Left colon (tissue), 2 donors: ENCODE measurements at regions not wholly inside any gene's neighbourhood (a gene's known extent, or its start where the extent isn't known, plus 50 kb on each side); places are given as distances from the start of the nearest gene placed in this dataset.
"Not testable (repeated sequence)": the region's sequence is repeated elsewhere in the genome, so short reads cannot be mapped to it uniquely, and the experiment has no call there.

Source experiments
- ATAC-seq: fragments of 200-7000 bp; cut with Tn5 transposase; one replicate; pipeline ENCODE4 v1.9.1; 2020; ENCODE audit warnings: mild to moderate bottlenecking, moderate library complexity
- DNase-seq, 2 donors: peaks; one replicate each; pipeline ENCODE4 v3.0.0-alpha.2; 2020
- intact Hi-C, 2 donors: fragments of 100-400 bp; cut with DNase I in 1 of 2; cut with micrococcal nuclease in 1 of 2; formaldehyde crosslinking; loops; one replicate each; pipeline versions ENCODE4 v1.11.2 to v1.14.0; 2022; cut with DNase I, micrococcal nuclease
- donor health status: DM: no; HTN: no; CAD: no.
- donor health status: DM: yes; HTN: yes; CAD: no.

DNA sequence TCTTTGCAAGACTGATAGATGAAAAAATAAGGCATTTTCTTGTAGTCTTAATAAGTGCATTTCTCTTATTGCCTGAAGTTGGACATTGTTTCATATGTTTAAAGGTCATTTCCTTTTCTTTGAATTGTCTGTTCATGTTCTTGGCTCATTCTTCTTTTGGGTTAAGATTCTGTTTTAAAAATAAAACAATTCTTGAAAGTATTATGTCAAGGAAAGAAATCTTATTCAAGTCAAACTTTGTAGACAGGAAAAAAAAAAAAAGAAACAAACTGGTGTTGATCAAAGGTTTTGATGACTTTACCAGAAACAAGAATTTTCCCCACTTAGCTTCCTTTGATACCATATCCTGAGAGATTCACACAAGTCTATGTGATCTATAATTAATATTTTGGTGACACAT lies 132.9 kb upstream of the AADACL2 start:
- intact Hi-C loops: no loop called here
- no peak for ATAC-seq

DNA sequence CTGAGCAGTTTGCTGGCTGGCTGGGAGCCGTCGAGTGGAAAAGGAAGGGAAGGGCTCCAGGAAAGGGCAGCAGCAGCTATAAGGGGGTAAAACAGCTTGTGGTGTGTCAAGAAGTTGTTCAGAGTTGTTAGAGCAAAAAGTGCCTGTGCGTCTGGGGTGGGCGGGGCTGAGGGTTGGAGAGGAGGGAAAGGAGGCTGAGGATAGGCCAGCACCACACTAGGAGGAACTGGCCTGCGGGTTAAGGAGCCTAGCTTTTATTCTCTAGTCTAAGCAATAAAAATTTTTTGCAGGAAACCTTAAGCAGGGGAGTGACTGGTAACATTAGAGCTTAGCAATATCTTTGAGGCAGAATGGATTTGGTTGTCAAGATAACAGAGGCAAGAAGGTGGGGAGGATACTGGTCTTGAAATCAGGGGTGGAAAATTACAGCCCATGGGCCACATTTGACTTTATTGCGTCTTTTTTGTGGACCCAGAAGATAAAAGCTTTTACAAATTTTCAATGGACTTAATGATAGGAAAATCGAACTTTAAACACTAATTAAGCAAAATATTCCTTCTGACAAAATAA lies 134.5 kb upstream of the AADACL2 start:
- intact Hi-C loops: no loop called here
- DNase-seq (no peak), ATAC-seq (no peak)

More for the DNA sequence above, 132.9 kb upstream of the AADACL2 start:
- DNase-seq: no peak

DNA sequence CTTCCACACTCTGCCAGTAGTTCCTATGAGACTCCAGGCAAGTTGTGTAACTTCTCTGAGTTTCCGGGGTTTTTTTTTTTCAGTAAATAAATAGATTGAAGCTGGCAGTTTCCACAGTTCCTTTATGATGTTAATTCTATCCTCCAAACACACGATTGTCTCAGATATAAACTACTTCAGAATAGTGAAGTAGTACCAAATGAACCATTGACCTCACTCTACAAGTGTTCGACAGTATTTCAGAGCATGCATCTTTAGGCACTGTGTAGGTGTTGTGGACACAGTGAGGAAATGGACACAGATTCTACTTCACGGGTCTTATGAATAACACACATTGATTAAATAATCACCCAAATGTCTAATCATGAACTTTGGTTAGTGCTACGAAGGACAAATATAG lies 136.1 kb upstream of the IGSF10 start:
- DNase-seq: no peak
- intact Hi-C loops: no loop called here
- ATAC-seq: no peak

DNA sequence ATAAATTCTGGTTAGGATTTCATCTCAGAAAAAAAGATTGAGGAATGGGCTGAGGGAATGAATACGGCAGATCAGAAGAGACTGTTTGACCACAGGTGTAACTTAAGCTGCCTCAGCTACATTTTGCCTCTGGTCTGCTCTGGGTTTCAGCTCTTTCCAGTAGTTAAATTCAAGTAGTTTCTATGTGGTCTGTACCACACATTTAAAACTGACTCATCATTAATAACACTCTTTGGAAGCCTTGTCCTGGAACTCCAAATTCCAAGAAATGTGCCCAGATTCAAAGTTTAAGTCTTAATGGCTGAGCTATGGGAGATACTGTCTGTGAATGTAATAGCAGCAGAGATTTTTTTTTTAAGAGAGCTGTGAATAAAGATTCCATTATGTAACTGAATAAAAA lies 133.1 kb upstream of the IGSF10 start:
- no peak for DNase-seq
- no peak for ATAC-seq
- intact Hi-C loops: no loop called here

DNA sequence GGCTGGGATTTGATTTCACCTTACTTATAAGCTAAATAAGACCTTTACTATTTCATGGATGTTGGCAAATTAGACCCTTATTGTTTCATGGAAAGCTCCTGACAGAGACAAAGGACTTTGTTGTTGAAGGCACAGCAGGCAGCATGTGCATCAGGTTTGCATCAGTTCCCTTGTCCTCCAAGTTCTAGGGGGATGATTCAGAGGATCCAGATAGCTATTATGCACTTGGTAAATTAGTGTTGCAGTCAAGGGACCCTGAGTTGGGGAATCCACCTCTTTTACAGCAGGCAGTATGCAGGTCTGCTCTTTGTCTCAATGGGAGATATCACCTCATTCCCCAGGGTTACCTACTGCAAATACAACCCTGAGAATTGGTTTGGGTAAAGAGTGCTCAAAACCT lies 131.4 kb upstream of the IGSF10 start:
- DNase-seq (no peak), ATAC-seq (no peak)
- intact Hi-C loops: no loop called here

DNA sequence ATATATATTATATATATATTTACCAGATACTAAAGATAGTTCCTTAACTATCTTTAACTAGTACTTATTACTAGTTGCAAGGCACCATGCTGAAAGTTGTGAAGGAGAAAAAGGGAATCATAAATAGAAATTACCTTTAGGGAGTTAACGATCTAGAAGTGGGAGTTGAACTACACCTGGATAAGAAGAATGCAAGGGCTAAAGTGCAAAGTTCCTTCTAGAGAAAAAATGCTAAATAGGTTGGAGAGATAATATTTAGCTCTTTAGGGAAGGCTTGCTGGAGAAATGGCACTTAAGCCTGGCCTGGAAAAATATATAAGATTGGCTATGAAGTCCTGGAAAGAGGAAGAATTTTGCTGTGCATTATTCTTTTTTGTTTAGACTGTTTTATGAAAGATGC lies 130.6 kb upstream of the IGSF10 start:
- intact Hi-C loops: no loop called here
- DNase-seq: no peak
- no peak for ATAC-seq

DNA sequence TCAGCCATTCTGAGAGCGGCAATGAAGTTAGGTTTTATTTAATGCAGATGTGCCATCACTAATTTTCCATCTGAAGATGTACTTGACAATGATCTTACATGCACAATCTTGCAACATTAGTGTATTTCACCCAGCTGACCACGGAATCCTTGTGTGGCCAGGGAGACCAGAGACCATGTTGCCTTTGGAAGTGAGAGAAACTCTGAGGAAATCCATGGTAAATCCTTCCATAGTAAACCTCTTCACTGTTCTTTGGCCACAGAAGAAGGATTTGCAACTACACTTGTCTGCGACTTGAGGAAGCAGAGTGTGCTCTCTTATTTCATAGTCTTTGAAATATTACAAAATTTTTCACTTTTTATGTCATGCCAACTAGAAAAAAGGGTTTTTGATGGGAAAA lies 128.4 kb upstream of the IGSF10 start:
- ATAC-seq: no peak
- no peak for DNase-seq
- intact Hi-C loops: no loop called here

DNA sequence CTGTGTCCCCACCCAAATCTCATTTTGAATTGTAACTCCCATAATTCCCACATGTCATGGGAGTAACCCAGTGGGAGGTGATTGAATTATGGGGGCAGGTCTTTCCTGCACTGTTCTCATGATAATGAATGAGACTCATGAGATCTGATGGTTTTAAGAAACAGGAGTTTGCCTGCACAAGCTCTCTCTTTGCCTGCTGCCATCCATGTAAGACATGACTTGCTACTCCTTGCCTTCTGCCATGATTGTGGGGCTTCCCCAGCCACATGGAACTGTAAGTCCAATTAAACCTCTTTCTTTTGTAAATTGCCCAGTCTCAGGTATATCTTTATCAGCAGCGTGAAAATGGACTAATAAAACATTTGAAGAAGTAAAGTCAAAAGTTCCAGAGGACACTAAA lies 126.8 kb upstream of the IGSF10 start:
- DNase-seq, ATAC-seq, intact Hi-C loops: not testable (repeated sequence)

DNA sequence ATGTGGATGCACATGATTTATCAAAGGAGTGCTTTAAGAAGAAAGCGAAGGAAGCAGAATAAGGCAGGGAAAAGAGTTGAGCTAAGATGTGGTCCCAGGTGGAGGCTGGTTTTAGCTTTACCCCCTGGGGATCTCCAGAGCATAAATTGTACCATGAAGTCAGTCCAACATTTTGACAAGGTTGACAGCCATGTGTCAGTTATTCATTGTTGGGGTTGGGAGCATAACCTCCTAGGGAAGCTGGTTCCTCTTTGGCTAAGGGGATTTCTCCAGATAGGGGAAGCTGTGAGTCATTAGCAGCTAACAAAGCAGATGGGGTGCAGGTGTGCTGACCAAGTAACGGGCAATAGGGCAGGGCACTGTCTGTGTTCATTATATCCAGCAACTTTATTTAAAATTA lies 123.7 kb upstream of the IGSF10 start:
- intact Hi-C loops: no loop called here
- no peak for ATAC-seq
- no peak for DNase-seq

DNA sequence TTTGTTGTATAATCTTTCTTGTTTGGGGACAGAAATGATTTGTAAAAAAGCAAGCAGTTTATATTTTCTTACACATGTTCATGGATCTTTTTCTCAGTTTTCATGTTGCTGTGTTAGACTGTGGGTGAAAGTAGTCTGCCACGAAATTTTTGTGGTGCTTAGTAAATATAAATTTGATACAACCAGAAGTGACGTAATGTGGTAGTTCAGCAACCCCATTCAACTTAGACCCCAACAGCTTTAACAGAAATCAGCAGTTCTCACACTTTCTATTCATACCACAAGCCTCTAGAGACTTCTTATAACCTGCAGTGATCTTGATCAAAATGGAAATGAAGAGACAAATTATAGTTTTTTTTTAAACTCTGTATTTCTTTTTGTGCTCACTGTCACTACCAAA lies 120.2 kb upstream of the IGSF10 start:
- intact Hi-C loops: no loop called here
- ATAC-seq (no peak), DNase-seq (no peak)

DNA sequence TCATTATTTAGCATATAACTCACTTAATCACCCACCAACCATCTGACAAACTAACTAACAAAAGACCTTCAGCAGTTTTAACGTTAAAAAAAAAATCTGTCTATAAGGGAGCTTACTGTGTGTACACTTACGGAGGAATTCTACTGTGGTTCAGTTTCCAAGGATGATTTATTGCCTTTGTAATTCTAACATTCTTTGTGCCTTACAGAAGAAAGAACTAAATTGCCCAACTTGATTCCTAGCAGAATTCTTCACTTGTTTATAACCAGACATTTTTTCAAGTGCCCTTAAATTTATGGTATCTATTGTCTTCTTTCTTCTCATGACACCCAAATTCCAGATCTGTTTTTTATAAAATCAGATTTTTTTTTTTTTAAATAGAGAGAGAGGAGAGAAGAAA lies 119.7 kb upstream of the IGSF10 start:
- intact Hi-C loops: no loop called here
- no peak for DNase-seq

DNA sequence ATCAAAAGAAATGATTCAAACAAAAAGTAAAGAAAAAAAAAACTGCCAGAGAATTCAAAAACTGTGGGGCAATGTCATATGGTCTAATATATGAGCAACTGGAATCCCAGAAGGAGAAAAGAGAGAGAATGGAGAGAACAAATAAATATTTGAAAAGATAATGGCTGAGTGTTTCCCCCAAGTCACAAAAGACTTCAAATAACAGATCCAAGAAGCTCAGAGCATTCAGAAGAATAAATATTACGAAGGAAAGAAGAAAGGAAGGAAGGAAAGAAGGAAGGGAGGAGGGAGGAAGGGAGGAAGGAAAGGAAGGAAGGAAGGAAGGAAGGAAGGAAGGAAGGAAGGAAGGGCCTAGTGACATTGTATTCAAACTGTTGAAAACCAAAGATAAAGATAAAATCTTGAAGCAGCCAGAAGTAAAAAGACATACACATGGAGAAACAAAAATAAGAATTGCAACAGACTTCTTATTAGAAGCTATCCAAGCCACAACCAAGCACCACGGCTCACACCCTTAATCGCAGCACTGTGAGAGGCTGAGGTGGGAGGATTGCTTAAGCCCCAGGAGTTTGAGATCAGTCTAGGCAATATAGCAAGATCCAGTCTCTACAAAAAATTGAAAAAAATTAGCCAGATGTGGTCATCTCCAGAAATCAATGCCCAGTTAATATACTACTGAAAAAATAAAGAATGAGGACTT lies 118.9 kb upstream of the IGSF10 start:
- ATAC-seq: no peak
- intact Hi-C loops: no loop called here

More for the DNA sequence above, 119.7 kb upstream of the IGSF10 start:
- ATAC-seq: no peak

DNA sequence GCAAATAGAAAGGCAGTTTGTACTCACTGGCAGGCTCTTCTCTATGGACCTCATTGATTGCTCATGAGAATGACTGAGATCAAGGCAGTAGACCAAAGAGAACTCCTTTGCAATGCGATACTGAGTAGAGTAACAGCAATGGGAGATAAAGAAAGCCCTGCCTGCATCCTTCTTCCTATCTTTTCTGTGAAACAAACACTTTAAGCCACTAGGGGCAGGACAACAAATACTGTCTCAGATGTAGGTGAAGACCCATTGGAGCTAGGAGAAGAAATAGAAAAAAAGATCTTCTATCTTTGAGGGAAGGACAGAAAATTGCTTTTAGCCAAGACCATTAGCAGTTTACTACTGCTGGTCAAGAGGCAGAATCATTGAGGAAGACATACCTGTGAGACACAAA lies 117.6 kb upstream of the IGSF10 start:
- DNase-seq: no peak
- no peak for ATAC-seq
- intact Hi-C loops: no loop called here

More for the DNA sequence above, 118.9 kb upstream of the IGSF10 start:
- DNase-seq: no peak

DNA sequence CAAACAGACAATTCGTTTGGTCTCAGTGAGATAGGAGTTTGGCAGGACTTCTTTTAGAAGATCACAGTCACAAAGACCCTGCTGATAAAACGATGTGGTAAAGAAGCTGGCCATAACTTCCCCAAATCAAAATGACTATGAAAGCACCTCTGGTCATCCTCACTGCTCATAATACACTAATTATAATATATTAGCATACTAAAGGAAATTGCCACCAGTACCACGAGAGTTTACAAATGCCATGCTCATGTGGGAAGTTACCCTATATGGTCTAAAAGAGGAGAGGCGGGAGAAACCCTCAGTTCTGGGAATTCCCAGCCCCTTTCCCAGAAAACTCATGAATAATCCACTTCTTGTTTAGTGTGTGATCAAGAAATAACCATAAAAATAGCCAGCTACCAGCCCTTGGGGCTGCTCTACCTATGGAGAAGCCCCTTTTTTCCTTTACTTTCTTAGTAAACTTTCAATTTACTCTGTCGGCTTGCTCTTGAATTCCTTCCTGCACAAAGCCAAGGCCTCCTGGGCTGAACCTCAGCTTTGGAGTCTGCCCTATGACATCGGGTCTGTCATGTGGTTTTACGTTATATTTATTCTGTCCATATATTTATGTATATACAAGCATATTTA lies 115.8 kb upstream of the IGSF10 start:
- DNase-seq: no peak
- ATAC-seq: no peak
- intact Hi-C loops: no loop called here

DNA sequence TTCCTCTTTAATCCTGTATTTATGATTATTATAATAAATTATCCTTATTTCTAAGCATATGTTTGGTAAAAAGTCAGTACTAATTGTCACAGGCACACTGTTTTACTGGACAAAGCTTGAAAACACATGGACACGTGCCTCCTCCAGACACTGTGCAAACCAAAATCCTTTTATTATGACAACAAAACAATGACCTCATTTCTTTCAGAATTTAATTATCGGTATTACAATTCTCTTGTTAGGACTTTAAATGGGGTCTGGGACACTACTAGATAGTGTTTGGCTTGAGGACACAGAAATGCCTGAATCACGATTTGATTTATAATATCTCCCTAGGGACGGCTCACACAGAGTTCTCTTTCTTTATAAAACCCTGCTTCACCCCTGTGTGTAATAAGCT lies 107.3 kb upstream of the IGSF10 start:
- ATAC-seq: no peak
- intact Hi-C loops: no loop called here
- no peak for DNase-seq

DNA sequence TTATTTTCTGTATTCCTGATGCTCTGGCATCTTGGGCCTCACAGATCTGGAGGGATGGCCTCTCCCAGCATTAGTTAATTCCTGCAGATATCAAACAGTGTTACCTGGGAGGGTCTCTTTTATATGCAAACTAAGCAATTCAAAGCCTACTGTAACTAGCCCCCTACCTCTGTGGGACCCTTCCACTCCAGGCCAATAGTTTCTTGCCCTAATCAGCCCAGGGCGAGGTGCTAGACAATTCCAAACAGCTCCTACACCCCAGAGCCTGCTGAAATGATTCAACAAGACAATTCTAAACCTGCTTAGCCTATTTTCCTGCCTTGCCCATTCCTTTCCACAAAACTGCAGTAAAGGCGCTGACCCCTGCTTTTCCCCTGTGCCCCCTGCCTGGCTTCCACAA lies 106.6 kb upstream of the IGSF10 start:
- ATAC-seq: no peak
- no peak for DNase-seq
- intact Hi-C loops: no loop called here

DNA sequence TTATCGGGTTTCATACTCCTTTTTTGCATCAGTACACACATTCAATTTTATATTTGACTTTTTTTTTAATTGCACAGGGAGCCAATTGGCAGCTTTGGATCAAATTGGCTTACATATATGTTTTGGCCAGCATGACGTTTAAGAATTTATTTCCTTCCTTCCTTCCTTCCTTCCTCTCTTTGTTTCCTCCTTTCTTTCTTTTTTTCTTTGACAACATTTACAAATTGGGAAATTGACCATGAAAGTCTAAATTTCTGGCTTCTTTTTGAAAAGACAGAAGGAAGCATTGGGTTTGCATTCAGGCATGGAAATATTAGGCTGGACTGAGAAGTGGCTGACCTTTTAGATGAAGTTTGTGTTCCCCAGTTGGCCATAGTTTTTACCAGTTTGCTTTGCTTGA lies 103.4 kb upstream of the IGSF10 start:
- intact Hi-C loops: no loop called here
- DNase-seq (no peak), ATAC-seq (no peak)

DNA sequence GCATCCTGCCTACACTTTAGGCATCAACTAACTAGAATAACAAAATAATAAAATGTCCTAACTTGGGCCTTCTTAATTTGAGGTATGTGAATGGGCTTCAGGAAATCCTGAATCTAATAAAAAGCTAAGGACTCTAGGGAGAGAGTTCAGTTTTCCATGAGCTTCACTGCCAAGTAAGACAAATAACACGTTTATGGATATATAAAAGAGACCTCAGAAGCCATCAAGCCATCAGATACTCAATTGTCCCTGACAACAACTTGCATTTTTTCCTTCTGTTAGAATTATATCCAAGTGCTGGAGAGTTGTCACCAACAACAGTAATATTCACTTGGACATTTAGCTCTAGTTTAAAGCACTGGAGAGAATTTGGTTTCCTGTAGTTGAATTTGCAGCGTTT lies 102.4 kb upstream of the IGSF10 start:
- ATAC-seq (no peak), DNase-seq (no peak)
- intact Hi-C loops: no loop called here

DNA sequence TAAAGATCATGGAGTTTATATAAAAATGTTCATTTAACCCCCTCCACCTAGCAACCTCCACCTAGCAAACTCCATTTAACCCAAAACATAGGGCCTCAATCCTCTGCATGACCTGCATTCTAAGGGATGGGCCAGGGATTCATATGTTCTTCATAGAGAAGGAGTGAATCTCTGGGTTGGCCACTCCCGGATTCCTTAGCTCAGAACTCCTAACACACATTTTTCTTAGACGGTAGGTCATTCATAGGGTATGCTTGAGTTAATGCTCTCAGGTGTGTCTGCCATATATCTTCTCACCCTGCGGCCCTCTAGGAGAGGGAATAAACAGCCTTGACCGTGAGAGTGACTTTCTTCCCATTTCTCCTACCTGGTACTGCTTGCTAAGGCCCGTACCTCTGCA lies 102.0 kb upstream of the IGSF10 start:
- intact Hi-C loops: no loop called here
- DNase-seq (no peak), ATAC-seq (no peak)

DNA sequence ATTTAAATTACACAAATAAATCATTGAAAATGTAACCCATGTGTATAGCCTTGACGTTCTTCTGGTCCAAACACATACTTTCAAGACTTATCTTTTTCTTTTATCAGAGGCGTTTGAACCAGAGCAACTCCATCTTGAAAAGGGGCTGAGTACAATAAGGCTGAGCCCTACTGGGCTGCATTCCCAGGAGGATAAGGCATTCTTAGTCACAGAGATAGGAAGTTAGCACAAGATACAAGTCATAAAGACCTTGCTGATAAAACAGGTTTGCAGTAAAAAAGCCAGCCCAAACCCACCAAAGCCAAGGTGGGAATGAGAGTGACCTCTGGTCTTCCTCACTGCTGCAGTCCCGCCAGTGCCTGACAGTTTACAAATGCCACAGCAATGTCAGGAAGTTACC lies 101.0 kb upstream of the IGSF10 start:
- ATAC-seq (no peak), DNase-seq (no peak)
- intact Hi-C loops: no loop called here

DNA sequence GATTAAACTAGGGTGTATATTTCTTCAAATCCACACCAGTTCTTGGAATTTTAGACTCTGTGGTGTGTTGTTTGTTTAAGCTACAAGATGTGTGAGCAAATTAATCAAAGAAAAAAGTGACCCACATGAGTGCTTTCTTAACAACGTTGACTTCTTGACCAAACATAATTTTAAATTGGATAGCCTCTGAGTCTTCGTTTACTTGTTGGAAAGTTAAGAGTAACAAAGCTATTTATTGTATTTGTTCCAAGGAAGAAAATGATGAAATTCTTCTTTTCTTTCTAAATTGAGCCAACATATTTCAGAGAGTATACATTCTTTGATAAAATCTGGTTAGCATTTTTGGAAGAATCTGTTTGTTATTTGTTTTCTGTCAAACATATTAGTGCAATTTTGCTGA lies 99.9 kb upstream of the IGSF10 start:
- ATAC-seq (no peak), DNase-seq (no peak)
- intact Hi-C loops: no loop called here
